ENCODE measurements at regions not wholly inside any gene's neighbourhood (a gene's known extent, or its start where the extent isn't known, plus 50 kb on each side); places are given as distances from the start of the nearest gene placed in this dataset.

DNA sequence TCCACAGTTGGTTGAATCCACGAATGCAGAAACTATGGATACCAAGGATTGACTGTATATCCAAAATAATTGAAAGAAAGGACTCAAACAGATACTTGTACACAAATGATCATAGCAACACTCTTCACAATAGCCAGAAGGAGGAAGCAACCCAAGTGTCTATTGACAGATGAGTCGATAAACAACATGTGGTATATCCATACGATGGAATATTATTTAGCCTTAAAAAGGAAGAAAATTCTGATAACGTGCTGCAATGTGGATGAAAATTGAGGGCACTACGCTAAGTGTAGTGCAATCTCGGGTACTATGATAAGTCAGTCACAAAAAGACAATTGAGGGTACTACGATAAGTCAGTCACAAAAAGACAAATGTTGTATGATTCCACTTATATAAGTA lies 83.6 kb upstream of the CPEB4 start:
- TF ChIP-seq, protein P1, sequence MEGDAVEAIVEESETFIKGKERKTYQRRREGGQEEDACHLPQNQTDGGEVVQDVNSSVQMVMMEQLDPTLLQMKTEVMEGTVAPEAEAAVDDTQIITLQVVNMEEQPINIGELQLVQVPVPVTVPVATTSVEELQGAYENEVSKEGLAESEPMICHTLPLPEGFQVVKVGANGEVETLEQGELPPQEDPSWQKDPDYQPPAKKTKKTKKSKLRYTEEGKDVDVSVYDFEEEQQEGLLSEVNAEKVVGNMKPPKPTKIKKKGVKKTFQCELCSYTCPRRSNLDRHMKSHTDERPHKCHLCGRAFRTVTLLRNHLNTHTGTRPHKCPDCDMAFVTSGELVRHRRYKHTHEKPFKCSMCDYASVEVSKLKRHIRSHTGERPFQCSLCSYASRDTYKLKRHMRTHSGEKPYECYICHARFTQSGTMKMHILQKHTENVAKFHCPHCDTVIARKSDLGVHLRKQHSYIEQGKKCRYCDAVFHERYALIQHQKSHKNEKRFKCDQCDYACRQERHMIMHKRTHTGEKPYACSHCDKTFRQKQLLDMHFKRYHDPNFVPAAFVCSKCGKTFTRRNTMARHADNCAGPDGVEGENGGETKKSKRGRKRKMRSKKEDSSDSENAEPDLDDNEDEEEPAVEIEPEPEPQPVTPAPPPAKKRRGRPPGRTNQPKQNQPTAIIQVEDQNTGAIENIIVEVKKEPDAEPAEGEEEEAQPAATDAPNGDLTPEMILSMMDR (IDR thresholded peaks at IDR 0.05), result no peak
- TF ChIP-seq EP300 (IDR thresholded peaks at IDR 0.05; ENCODE audit: low read depth), result no peak
- TF ChIP-seq POLR2A (IDR thresholded peaks at IDR 0.05), result no peak
- TF ChIP-seq POLR2AphosphoS5 (IDR thresholded peaks at IDR 0.05), result no peak

Data from transverse colon (tissue), 4 donors.